HG03354 (cell line): ENCODE measurements at regions not wholly inside any gene's neighbourhood (a gene's known extent, or its start where the extent isn't known, plus 50 kb on each side); places are given as distances from the start of the nearest gene placed in this dataset.
"Not testable (repeated sequence)": the region's sequence is repeated elsewhere in the genome, so short reads cannot be mapped to it uniquely, and the experiment has no call there.

Experiments used
- ATAC-seq: cut with Tn5 transposase; IDR thresholded peaks from one replicate; pipeline ENCODE4 v1.9.1; 2021; ENCODE audit warnings: mild to moderate bottlenecking; ENCODE audit not compliant: unreplicated experiment, poor library complexity, severe bottlenecking

DNA sequence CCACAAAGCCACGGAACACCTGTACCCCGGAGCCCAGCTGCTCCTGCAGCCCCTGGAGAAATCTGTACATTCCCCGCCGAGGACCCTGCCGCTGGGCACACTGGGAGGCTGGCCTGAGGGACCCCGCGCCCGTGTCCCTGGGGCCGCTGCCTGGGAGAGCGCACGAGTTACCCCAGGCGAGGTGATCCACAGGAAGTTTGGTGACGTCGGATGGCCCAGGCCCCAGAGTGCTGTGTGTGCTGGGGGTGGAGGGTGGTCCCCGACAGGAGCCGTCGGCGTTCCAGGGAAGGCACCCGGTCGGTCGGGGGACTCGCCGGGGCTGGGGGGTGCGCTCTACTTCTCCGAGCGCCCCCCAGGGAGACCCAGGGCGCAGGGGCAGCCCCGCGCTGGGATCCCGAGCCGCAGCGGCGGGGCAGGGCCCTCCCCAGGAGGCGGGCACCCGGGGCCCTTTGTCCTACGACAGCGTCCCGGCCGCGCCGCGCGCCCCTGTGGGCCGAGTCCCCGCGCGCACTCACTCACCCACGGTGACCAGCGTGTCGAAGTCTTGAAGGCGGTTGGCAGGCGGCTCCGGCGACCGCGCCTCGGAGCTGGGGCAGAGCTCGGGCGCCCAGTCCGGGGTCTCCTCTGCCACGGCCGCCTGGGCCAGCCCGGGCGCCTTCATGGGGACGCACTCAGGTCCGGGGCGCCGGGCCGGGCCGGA, 129.5 kb upstream of the PRKX start:
- peak; percentile 68 for ATAC-seq

GRCh38 chrX:3838754-3839153, 125.3 kb upstream of the PRKX start:
- not testable (repeated sequence) for ATAC-seq

- not testable (repeated sequence) for ATAC-seq
Measured at GRCh38 chrX:3837958-3838643, 124.7 kb upstream of the PRKX start.

- ATAC-seq, result not testable (repeated sequence)
Measured at GRCh38 chrX:3837211-3837610, 123.8 kb upstream of the PRKX start.

DNA sequence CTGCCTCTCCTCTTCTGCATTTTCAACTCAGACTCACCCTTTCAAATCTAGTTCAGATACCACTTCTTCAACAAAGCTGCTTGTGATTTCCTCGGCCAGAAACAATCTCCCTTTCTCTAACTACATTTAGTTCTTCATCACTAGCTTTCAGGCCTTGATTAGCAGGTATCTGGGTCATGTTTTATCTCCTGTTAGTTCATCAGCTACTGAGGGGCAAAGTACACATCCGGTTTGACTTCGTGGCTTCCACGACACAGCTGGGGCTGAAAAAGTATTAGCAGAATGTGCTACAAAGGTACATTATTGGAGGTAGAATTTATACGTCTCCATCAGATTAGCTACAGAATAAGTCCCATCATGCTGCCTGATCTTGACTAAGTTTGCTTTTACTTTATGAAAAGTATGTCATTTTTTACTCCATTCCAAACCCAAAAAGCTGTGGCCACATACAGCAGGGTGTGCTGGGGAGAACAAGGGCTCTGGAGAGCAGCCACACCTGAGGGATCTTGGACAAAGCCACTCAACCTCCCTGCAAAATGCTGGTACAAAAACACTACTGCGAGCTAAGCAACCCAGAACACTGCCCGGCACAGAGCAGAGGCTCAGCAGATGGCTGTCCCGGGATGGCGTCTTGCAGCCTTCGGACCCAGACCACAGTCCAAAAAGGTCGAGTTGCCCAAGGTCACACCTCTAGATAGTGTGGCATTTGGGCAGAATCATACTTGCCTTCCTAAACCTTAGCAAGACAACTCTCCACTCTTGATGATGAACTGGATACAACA, 120.5 kb upstream of the PRKX start:
- not testable (repeated sequence) for ATAC-seq

GRCh38 chrX:3830020-3830419, 116.6 kb upstream of the PRKX start:
- not testable (repeated sequence) for ATAC-seq

GRCh38 chrX:3829041-3829531, 115.6 kb upstream of the PRKX start:
- ATAC-seq, result not testable (repeated sequence)

DNA sequence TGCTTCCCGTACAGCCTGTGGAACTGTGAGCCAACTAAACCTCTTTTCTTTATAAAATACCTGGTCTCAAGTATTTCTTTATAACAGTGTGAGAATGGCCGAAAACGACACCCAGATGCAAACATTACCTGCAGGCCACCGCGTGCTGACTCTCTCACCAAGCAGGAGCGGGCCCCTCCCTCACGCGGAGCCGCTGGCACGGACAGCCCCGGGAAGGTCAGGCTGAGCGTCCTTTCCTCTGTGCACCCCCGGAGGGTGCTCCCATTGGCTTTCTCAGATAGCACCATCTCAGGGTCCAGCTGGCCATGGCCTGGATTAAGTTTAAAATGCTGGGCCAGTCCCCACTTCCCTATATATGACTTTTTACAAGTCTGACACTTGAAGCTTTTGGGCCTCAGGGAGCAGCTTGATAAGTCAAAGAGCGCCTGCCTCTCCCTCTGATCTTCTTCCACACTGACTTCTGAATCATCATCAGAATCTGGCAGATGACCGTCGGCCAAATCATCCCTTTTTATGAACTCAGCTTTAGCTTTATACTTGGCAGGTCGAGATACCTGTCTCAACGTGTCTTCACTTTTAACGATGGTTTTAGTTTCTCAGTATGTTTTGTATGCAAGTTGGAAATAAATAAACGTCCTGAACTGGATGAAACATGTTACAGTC, 115.1 kb upstream of the PRKX start:
- ATAC-seq, result not testable (repeated sequence)

DNA sequence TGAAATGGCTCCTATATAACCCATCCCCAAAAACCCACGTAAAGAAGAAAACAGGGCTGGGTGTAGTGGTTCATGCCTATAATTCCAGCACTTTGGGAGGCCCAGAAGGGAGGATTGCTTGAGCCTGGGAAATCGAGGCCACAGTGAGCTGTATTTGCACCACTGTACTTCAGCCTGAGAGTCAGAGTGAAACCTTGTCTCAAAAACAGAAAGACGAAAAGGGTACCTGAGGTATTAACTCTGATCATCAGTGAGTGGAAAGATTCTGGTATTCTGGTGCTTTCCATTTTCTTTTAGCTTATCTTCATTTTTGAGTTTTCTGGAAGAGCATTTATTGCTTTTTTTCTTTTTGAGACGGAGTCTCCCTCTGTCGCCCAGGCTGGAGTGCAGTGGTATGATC, 110.6 kb upstream of the PRKX start:
- peak; percentile 66 for ATAC-seq

GRCh38 chrX:3820167-3820566, 106.7 kb upstream of the PRKX start:
- ATAC-seq, result no peak

DNA sequence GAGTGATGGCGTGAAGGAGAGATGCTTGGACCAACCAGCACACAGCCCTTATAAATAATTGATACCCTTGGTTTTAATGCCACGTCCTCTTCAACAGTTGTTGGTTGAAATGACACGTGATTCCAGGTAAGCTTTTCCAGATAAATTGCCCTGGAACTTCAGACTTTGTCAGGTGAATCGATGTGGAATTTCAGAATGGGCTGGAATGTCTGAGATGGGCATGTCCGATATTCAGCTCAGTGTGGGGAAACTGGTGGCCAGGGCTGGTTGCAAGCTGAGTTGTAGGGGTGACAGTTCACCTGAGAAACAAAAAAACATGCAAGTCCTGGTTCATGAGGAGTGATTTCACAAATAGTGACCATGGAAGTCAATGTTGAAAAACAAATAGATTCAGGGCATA, 104.0 kb upstream of the PRKX start:
- not testable (repeated sequence) for ATAC-seq

DNA sequence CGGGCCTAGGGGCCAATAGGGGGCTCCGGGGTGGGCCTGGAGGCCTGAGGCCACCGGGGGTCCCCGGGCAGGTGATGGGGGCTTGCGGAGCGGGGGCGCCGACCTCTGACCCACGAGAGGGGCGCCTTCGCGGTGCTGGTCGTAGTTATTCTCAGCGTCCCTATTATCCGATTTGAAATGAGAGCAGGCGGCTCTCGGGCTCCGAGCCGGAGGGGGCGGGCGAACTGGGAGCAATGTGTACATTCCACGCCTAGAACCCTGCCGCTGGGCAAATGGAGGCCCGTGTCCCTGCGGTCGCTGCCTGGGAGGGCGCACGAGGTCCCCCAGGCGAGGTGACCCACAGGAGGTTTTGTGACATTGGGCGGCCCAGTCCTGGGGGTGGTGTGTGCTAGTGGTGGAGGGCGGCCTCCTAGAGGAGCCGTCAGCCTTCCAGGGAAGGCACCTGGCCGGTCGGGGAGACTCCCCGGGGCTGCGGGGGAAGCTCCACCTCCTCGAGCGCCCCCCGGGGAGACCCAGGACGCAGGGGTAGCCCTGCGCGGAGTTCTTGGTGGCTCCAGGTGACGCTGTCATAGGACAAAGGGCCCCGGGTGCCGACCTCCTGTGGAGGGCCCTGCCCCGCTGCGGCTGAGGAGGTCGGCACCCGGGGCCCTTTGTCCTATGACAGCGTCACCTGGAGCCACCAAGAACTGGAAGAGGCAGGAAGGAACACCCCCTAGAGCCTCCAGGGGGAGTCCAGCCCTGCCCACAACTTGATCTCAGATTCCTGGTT, 102.6 kb upstream of the PRKX start:
- peak; percentile 7 for ATAC-seq

- ATAC-seq, result peak; percentile 19
Measured at GRCh38 chrX:3811331-3812311, 98.2 kb upstream of the PRKX start.

DNA sequence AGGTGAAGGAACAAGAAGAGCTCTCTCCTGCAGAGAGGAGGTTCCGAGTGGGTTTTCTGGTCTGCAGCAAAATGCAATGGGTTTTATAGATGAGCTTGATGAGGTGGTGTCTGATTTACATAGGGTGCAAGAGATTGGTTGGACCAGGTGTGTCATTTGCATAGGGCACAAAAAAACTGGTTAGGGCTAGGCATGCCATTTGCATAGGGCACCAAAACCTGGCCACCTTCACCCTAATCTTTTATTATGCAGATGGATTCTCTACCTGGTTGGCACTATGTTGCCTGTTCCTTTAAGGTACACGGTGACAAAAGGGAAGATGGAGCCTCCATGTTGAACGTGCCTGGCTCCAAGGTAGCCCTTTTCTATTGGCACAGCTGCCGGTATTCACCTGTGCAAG, 94.5 kb upstream of the PRKX start:
- ATAC-seq, result no peak

- ATAC-seq, result no peak
Measured at GRCh38 chrX:3806630-3807029, 93.2 kb upstream of the PRKX start.

DNA sequence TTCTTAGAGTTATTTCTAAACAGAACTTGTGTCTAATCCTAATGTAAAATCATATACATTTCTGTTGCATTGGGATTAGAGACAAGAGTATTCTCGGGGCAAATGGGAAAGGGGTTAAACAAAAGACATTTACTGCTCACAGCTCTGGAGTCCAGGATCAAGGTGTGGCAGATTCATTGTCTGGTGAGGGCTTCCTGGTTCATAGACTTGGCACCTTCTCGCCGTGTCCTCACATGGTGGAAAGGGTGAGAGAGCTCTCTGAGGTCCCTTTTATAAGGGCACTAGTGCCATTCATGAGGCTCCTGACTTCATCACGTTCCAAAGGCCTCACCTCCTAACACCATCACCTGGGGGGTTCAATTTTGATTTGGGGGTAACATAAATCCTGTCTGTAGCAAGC, 90.3 kb upstream of the PRKX start:
- ATAC-seq, result no peak

DNA sequence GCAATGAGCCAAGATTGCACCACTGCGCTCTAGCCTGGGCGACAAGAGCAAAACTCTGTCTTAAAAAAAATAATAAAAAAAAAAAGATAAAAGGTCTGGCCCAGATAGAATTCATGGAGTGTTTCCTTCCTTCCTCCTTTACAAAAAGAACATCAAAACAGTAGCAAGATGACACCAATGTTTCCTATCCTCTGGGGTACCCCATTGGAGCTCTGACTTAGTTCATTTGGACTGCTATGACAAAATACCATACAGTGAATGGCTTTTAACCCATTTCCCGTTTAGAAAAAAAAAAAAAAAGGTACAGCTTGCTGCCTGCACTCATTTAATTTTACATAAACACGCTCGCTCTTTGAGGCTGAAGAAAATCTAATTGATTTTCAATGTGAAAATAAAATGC, 89.9 kb upstream of the PRKX start:
- no peak for ATAC-seq

DNA sequence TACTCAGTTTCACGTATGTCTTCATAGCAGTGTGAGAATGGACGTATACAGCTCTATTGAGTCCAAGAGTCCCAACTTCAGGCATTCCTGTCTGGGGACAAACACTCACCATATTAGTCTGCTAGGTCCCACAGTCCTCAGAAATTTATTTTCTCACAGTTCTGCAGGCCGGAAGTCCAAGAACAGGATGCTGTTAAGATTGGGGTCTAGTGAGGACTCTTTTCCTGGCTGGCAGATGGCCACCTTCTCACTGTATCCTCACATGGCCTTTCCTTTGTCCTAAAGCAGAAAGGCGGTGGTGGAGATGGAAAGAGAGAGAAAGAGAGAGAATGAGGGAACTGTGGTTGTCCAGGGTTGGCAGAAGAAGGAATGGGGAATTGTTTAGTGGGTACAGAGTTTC, 82.0 kb upstream of the PRKX start:
- not testable (repeated sequence) for ATAC-seq
